ENCODE measurements at regions not wholly inside any gene's neighbourhood (a gene's known extent, or its start where the extent isn't known, plus 50 kb on each side); places are given as distances from the start of the nearest gene placed in this dataset.

DNA sequence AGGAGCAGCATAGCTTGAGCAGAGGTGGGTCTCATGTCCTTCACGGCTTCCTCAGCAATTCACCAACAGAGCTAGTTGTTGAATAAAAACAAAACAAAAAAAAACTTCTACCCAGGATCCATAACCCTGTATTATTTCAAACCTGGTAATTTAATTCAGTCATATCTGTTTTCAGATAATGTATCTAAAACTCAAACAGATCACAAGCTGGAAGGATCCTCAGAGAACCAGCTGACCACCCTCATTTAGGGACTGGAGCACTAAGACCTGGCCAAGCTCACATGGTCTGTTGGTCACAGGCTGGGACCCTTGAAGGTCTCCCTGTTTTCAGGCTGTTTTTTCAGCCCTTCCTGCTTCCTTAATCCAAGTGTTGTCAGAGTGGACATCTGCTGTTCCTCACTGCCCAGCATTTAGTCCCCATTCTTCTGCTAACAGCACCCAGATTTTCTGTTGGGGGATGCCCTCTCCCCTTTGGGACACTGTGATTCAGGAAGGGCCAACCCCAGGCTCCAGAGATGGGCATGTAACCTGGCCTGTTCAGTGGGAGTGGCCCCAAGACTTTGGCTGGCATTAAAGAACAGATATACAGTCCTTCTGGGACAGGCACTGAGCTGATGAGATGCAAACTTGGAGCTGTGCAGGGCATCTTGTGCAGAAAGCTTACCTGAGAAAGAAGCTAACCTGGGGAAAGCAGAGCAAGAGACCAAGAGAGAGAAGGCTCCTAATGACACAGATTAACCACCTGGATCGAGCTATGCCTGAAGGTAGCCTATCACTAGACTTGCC lies 78.8 kb upstream of the SPATA12 start:
- TF ChIP-seq, protein P1, sequence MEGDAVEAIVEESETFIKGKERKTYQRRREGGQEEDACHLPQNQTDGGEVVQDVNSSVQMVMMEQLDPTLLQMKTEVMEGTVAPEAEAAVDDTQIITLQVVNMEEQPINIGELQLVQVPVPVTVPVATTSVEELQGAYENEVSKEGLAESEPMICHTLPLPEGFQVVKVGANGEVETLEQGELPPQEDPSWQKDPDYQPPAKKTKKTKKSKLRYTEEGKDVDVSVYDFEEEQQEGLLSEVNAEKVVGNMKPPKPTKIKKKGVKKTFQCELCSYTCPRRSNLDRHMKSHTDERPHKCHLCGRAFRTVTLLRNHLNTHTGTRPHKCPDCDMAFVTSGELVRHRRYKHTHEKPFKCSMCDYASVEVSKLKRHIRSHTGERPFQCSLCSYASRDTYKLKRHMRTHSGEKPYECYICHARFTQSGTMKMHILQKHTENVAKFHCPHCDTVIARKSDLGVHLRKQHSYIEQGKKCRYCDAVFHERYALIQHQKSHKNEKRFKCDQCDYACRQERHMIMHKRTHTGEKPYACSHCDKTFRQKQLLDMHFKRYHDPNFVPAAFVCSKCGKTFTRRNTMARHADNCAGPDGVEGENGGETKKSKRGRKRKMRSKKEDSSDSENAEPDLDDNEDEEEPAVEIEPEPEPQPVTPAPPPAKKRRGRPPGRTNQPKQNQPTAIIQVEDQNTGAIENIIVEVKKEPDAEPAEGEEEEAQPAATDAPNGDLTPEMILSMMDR (conservative IDR thresholded peaks at IDR 0.05; ENCODE audit: low read length): no peak
- TF ChIP-seq EZH2phosphoT487 (IDR thresholded peaks at IDR 0.05; ENCODE audit: borderline replicate concordance): no peak
